ENCODE measurements at regions not wholly inside any gene's neighbourhood (a gene's known extent, or its start where the extent isn't known, plus 50 kb on each side); places are given as distances from the start of the nearest gene placed in this dataset.

DNA sequence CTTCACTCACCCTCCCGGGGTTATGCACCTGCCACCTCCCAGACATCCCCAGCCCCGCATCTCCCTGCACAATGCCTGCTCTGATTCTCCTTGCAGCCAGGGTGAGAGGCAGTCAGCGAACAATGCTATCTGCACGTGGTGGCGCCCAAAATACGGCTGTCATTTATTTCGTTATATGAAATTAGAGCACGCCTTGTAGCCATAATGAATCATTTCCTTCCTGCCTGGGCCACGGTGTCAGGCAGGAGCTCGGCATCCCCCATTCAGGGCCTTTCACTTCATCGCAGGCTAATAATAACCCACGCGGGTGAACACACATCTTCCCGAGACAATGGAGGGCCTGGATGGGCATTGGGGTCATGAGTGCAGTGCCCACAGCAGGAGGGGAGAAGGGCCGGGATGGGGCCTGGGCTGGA is 143.8 kb upstream of the ZNF507 start:
- TF ChIP-seq, protein P1, sequence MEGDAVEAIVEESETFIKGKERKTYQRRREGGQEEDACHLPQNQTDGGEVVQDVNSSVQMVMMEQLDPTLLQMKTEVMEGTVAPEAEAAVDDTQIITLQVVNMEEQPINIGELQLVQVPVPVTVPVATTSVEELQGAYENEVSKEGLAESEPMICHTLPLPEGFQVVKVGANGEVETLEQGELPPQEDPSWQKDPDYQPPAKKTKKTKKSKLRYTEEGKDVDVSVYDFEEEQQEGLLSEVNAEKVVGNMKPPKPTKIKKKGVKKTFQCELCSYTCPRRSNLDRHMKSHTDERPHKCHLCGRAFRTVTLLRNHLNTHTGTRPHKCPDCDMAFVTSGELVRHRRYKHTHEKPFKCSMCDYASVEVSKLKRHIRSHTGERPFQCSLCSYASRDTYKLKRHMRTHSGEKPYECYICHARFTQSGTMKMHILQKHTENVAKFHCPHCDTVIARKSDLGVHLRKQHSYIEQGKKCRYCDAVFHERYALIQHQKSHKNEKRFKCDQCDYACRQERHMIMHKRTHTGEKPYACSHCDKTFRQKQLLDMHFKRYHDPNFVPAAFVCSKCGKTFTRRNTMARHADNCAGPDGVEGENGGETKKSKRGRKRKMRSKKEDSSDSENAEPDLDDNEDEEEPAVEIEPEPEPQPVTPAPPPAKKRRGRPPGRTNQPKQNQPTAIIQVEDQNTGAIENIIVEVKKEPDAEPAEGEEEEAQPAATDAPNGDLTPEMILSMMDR (IDR thresholded peaks at IDR 0.05) = no peak
- TF ChIP-seq POLR2A (IDR thresholded peaks at IDR 0.05) (no peak), POLR2AphosphoS5 (IDR thresholded peaks at IDR 0.05) (no peak)
